Body of pancreas (tissue), 4 donors: ENCODE measurements at regions not wholly inside any gene's neighbourhood (a gene's known extent, or its start where the extent isn't known, plus 50 kb on each side); places are given as distances from the start of the nearest gene placed in this dataset.

Experiments
- POLR2A ChIP-seq, 3 donors: fragments of 450-650 bp; IDR thresholded peaks; one replicate each; pipeline ENCODE4 v1.6.1; 2016; ENCODE audit warnings: antibody characterized with exemption in 3 of 3, mild to moderate bottlenecking in 2 of 3
- TF ChIP-seq, protein P1 (sequence below), 7 experiments: fragments of 450-650 bp in 4 of 7; fragments of 200-600 bp in 3 of 7; sonication (generic) in 3 of 7; IDR thresholded peaks; one replicate each; pipeline ENCODE4 v1.5.1; 2016 to 2019; ENCODE audit warnings: antibody characterized with exemption in 7 of 7

DNA sequence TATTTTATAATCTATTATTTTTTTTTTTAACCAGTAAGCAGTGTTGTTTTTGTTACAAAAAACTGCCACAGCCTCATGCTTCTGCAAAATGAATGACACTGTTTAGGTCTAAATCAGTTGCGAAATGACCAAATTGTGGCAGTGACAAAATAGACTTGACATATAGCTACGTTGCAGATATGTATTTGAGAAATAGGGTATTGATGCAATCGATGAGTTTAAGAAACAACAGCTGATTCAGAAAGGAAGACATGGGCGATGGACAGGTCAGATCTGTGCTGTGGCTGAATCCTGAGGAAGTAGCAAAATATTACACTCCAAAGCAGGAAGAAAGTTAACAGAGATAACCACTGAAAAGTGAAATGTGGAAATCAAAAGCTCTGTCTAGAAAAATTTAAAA lies 89.0 kb upstream of the STEAP4 start:
- TF ChIP-seq, protein P1, sequence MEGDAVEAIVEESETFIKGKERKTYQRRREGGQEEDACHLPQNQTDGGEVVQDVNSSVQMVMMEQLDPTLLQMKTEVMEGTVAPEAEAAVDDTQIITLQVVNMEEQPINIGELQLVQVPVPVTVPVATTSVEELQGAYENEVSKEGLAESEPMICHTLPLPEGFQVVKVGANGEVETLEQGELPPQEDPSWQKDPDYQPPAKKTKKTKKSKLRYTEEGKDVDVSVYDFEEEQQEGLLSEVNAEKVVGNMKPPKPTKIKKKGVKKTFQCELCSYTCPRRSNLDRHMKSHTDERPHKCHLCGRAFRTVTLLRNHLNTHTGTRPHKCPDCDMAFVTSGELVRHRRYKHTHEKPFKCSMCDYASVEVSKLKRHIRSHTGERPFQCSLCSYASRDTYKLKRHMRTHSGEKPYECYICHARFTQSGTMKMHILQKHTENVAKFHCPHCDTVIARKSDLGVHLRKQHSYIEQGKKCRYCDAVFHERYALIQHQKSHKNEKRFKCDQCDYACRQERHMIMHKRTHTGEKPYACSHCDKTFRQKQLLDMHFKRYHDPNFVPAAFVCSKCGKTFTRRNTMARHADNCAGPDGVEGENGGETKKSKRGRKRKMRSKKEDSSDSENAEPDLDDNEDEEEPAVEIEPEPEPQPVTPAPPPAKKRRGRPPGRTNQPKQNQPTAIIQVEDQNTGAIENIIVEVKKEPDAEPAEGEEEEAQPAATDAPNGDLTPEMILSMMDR (IDR thresholded peaks at IDR 0.05): no peak
- no peak for TF ChIP-seq POLR2A (IDR thresholded peaks at IDR 0.05)
